CD4-positive, alpha-beta T cell treated with Interleukin-2 at 100 ng/mL for 4 hours (primary cell): ENCODE measurements at regions not wholly inside any gene's neighbourhood (a gene's known extent, or its start where the extent isn't known, plus 50 kb on each side); places are given as distances from the start of the nearest gene placed in this dataset.

Experiments
- DNase-seq: peaks from one replicate; pipeline ENCODE4 v3.0.0-alpha.2; 2020; ENCODE audit warnings: low spot score

- DNase-seq, result no peak
These were observed 605.3 kb upstream of the B3GALT2 start for GRCh38 chr1:193791746-193792145.

- no peak for DNase-seq
These were observed 600.6 kb upstream of the B3GALT2 start for GRCh38 chr1:193787061-193787460.

GRCh38 chr1:193785850-193786420 lies 599.5 kb upstream of the B3GALT2 start:
- no peak for DNase-seq

GRCh38 chr1:193774536-193775323 lies 588.3 kb upstream of the B3GALT2 start:
- DNase-seq, result no peak

- DNase-seq, result no peak
These were observed 585.2 kb upstream of the B3GALT2 start for GRCh38 chr1:193771596-193771995.

GRCh38 chr1:193769651-193770050 lies 583.2 kb upstream of the B3GALT2 start:
- DNase-seq, result no peak

- no peak for DNase-seq
These were observed 581.5 kb upstream of the B3GALT2 start for GRCh38 chr1:193767886-193768285.

GRCh38 chr1:193766329-193766728 lies 579.9 kb upstream of the B3GALT2 start:
- DNase-seq, result no peak

- no peak for DNase-seq
These were observed 576.9 kb upstream of the B3GALT2 start for GRCh38 chr1:193763266-193763665.

- DNase-seq, result no peak
These were observed 575.8 kb upstream of the B3GALT2 start for GRCh38 chr1:193762236-193762635.

- DNase-seq, result no peak
These were observed 569.0 kb upstream of the B3GALT2 start for GRCh38 chr1:193755441-193755840.

GRCh38 chr1:193754732-193755427 lies 568.5 kb upstream of the B3GALT2 start:
- no peak for DNase-seq

- DNase-seq, result no peak
These were observed 567.7 kb upstream of the B3GALT2 start for GRCh38 chr1:193754151-193754550.

GRCh38 chr1:193753038-193753756 lies 566.8 kb upstream of the B3GALT2 start:
- DNase-seq, result no peak

GRCh38 chr1:193749868-193750267 lies 563.5 kb upstream of the B3GALT2 start:
- no peak for DNase-seq

- DNase-seq, result no peak
These were observed 561.2 kb upstream of the B3GALT2 start for GRCh38 chr1:193747579-193747978.

- DNase-seq, result no peak
These were observed 554.8 kb upstream of the B3GALT2 start for GRCh38 chr1:193741228-193741627.

- no peak for DNase-seq
These were observed 554.3 kb upstream of the B3GALT2 start for GRCh38 chr1:193740762-193741161.

- no peak for DNase-seq
These were observed 550.1 kb upstream of the B3GALT2 start for GRCh38 chr1:193736507-193736906.

GRCh38 chr1:193733674-193734073 lies 547.3 kb upstream of the B3GALT2 start:
- DNase-seq, result no peak

GRCh38 chr1:193730017-193730416 lies 543.6 kb upstream of the B3GALT2 start:
- DNase-seq, result no peak

- no peak for DNase-seq
These were observed 543.0 kb upstream of the B3GALT2 start for GRCh38 chr1:193729429-193729828.

- DNase-seq, result no peak
These were observed 541.4 kb upstream of the B3GALT2 start for GRCh38 chr1:193727850-193728249.
